ENCODE measurements at regions not wholly inside any gene's neighbourhood (a gene's known extent, or its start where the extent isn't known, plus 50 kb on each side); places are given as distances from the start of the nearest gene placed in this dataset.
"Not testable (repeated sequence)": the region's sequence is repeated elsewhere in the genome, so short reads cannot be mapped to it uniquely, and the experiment has no call there.

- FAIRE-seq (no peak), DNase-seq (ENCODE audit: low spot score) (no peak)
Measured at GRCh38 chr1:185406006-185406690, 89.1 kb upstream of the IVNS1ABP start.

DNA sequence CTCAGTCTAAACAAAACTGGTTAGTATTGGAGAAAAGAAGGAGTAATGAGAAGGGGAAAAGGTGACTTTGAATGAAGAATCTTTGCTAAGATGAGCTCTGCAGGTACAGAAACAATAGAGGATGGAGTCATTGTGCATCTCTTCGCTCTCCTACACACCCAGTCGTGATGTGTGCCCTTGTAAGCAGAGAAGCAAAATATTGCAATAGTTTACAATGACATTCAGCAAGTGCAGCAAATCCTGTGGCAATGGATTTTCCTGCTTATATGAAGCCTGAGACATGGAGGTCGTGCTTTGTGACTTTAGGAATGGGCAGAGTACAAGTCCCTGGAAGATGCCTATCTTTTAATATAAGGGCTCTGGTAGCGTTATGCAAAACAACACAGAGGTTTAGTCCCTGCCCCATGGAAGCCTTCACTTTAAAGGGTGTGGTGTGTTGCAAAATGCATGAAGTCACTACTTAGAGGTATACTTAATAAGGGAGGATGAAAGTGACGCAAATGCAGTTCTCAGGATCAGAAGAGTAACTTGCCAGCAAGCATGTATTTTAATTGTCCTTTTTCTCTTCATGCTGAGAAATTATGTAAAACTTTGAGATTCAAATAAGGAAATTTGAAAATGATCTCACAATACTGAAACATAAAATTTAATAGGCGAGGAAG is 88.0 kb upstream of the IVNS1ABP start:
- FAIRE-seq (no peak), DNase-seq (ENCODE audit: low spot score) (no peak)

DNA sequence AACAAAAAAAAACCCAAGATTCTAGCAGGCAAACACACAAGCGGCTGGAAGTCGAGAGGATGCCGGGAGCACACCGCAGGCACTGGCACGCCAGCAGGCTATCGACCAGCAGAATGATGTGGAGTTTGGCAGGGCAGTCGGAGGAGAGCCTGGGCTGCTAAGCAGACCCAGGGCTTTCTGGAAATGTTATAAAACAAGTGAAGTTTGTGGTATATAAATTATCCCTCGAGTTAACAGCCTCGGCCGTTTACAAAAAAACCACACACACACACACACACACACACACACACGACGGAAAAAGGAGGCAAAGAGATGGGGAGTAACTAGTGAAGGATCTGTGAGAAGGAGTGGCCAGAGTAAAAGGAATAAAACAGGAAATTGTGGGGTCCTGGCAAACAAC is 87.2 kb upstream of the IVNS1ABP start:
- no peak for DNase-seq (ENCODE audit: low spot score)
- no peak for FAIRE-seq

DNA sequence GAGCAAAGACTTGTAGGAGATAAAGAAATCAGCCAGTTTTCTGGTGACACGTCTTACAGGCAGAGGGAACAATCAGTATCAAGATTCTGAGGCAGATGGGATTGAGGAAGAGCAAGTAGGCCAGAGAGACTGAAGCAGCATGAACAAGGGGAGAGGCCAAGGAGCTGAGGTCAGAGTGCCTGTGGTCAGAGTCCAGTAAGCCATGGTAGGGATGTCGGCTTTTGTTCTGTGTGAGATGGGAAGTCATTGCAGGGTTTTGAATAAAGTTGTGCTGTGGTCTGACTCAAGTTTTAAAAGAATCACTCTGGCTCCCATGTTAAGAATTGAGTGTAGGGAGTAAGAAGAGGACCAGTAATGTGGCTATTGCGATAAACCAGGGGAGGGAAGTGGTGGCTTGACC is 85.9 kb upstream of the IVNS1ABP start:
- no peak for FAIRE-seq

DNA sequence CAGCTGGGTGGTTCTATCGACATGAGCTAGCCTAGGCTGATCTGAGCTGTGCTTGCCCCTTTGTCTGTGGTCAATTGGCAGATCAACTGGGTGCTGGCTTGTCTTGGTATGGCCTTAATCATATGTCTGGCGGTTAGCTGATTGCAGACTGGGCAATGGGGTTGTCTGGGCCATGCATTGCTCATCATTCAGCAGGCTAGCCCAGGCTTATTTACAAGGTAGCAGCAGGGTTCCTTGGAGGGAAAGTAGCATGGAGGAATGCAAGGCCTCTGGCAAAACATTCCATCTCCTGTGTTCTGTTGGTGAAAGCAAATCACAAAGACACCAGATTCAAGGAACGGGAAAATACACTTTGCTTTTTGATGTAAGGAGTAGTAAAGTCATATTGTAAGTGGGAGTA is 84.0 kb upstream of the IVNS1ABP start:
- no peak for FAIRE-seq
- peak; percentile 34 for DNase-seq (ENCODE audit: low spot score)

More for the DNA sequence above, 85.9 kb upstream of the IVNS1ABP start:
- DNase-seq (ENCODE audit: low spot score), result no peak

DNA sequence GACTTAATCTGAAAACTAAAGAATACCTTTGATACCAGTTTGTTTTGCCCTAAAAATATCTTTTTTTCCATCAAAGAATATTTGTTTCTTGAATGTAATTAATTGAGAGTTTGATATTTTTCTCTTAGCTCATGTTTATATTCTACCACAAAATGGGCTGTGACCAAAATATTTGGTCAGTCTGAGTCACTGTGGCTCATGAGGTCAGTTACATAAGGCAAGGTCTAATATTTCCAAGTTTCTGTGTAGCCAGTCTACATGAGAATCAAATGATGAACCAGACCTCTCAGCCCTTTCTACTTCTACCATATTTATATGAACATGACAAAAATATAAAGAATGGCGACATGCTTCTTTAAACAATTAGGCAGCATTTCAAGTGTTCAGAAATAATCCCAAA is 83.0 kb upstream of the IVNS1ABP start:
- peak; percentile 33 for DNase-seq (ENCODE audit: low spot score)
- peak; percentile 55 for FAIRE-seq

DNA sequence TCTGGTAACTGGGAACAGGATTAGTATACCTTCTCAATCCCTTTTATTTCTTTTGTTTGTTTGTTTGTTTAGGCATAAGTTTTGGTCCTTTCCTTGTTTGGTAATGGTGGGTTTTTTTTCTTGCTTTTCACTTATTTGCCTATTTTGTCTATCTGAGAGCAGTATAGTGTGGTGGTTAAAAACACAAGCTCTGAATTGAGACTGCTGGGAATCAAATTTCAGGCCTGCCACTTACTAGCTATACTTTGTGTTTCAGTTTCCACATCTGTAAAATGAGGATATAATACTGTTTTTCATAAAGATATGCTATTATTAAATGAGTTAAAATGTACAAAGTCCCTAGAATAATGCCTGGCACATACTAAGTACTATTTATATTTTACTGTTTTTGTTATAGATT is 81.6 kb upstream of the IVNS1ABP start:
- FAIRE-seq (no peak), DNase-seq (ENCODE audit: low spot score) (no peak)

- no peak for FAIRE-seq
Measured at GRCh38 chr1:185398022-185398421, 81.0 kb upstream of the IVNS1ABP start.

GRCh38 chr1:185397183-185397582 is 80.1 kb upstream of the IVNS1ABP start:
- FAIRE-seq, result no peak
- DNase-seq (ENCODE audit: low spot score), result no peak

More at GRCh38 chr1:185398022-185398421, 81.0 kb upstream of the IVNS1ABP start:
- no peak for DNase-seq (ENCODE audit: low spot score)

DNA sequence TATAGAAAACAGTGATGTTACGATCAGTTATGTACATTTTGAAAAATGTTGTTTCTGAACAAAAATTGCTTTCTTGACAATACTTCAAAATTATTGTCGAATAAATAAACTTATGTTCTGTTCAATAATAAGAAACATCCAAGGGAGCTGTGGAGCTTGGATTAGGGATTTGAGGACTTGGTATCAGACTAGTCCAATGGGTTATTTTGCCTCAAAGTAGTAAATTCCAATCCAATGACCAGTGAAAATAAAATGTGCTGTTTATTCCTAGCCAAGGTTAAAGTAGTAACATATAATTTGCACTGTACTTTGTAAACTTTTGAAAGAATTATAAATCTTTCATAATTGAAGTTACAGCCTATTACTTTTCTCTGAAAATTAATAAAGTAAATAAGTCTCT is 79.1 kb upstream of the IVNS1ABP start:
- DNase-seq (ENCODE audit: low spot score) (no peak), FAIRE-seq (peak; percentile 17)

GRCh38 chr1:185393815-185394214 is 76.8 kb upstream of the IVNS1ABP start:
- DNase-seq (ENCODE audit: low spot score), result no peak
- FAIRE-seq, result no peak

DNA sequence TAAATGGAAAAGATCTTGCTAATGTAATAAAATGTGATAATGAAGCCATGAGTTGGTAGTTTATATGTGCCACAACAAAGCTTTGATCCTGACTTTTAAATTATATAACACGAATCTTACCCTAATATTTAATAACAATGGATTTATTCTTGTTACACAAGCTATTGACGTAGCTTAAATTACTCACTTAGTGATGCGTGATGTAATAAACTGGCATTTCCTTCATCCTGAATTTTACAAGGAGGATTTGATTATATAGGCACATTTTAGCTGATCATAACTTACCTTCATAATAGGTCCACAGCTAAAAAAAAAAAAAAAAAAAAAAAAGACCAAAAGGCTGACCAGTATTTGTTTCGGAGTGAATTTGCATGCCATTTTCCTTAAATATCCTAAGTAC is 76.2 kb upstream of the IVNS1ABP start:
- FAIRE-seq (no peak), DNase-seq (ENCODE audit: low spot score) (no peak)

DNA sequence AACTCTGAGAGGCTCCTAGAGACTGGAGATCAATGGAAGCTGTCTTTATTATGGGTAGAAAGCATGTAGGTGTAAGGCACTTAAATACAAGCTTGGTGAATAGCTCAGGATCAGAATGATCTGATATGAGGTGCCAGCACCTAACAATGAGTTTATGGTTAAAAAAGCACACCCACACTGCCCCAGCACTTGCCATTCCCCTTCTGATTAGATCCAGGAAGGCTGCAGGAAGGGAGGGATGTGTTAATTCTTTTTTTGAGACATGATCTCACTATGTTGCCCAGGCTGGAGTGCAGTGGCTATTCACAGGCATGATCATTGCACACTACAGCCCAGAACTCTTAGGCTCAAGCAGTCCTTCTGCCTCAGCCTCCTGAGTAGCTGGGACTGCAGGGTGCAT is 71.8 kb upstream of the IVNS1ABP start:
- no peak for FAIRE-seq

DNA sequence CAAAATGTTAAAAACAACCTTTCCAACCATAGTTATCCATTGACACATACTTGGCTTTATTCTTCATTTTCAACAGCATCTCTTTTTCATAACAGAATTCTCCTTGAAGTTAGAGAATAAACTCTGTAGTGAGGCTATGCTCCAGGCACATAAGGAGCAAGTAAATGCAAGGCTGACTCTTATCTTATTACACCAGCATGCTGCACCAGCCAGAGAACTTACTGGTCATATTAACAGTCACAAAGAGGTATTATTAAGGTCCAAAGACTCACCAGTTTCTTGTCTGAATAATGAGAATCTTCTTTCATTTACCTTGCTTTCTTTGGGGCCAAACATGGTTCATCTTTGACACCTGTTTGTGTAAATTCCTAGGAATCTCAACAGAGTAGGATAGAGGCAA is 71.3 kb upstream of the IVNS1ABP start:
- FAIRE-seq, result no peak

More for the DNA sequence above, 71.8 kb upstream of the IVNS1ABP start:
- no peak for DNase-seq (ENCODE audit: low spot score)

GRCh38 chr1:185385991-185386390 is 68.9 kb upstream of the IVNS1ABP start:
- FAIRE-seq (no peak), DNase-seq (ENCODE audit: low spot score) (no peak)

More for the DNA sequence above, 71.3 kb upstream of the IVNS1ABP start:
- DNase-seq (ENCODE audit: low spot score), result no peak

DNA sequence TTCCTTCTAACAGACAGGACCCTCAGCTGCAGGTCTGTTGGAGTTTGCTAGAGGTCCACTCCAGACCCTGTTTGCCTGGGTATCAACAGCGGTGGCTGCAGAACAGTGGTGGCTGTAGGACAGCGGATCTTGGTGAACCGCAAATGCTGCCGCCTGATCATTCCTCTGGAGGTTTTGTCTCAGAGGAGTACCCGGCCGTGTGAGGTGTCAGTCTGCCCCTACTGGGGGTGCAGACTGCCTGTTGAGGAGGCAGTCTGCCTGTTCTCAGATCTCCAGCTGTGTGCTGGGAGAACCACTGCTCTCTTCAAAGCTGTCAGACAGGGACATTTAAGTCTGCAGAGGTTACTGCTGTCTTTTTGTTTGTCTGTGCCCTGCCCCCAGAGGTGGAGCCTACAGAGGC is 66.8 kb upstream of the IVNS1ABP start:
- FAIRE-seq; DNase-seq (ENCODE audit: low spot score): not testable (repeated sequence)

DNA sequence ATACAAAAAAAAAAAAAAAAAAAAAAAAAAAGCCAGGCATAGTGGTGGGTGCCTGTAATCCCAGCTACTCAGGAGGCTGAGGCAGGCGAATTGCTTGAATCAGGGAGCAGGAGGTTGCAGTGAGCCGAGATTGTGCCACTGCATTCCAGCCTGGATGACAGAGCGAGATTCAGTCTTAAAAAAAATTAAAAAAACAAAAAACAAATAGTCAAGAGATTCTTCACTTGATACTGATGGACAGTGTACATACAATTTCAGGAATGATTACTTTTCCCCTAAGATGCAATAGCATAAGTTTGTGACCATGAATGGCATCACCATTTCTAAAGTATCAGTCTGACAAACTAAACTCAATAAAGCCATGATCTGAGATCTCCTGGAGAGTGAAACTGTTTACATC is 60.8 kb upstream of the IVNS1ABP start:
- no peak for FAIRE-seq
- no peak for DNase-seq (ENCODE audit: low spot score)

- DNase-seq (ENCODE audit: low spot score) (no peak), FAIRE-seq (no peak)
Measured at GRCh38 chr1:185376840-185377635, 60.0 kb upstream of the IVNS1ABP start.

GRCh38 chr1:185376288-185376687 is 59.2 kb upstream of the IVNS1ABP start:
- DNase-seq (ENCODE audit: low spot score), result no peak
- no peak for FAIRE-seq

DNA sequence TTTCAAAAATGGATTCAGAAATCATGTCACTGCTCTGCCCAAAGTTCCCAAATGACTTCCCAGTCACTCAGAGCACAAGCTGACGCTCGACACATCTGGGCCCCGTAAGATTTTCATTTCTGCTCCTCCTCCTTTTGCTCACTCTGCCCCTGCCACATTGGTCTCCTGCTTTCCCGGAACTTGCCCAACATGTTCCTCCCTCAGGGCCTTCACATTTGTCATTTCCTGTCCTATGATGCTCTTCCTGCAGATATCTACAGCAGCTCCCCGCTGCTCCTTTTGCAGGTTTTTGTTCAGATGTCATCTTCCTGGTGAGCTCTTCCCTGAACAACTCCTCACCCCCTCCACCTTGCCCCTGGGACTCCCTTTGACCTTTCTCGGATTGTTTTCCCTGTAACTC is 58.5 kb upstream of the IVNS1ABP start:
- FAIRE-seq (no peak), DNase-seq (ENCODE audit: low spot score) (no peak)

- DNase-seq (ENCODE audit: low spot score) (peak; percentile 39), FAIRE-seq (no peak)
Measured at GRCh38 chr1:185373813-185374529, 56.9 kb upstream of the IVNS1ABP start.

DNA sequence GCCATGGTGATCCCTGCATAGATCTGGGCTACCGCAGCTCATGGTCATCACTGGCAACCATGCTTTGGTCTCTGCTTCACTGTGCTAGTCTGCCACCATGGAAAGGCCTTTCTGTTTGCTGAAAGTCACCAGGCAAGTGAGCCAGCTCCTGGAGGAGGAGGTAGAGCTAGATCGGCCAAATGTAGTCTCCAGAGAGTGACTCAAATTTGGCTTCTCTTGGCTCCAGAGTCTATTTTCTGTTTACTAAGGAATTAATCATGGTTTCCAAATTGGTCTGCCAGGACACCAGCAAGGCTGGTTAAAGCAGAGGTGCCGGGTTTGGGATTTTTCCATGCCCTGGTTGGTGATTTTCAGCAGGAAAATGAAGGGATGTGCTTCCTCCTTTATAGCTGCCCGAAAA is 52.7 kb upstream of the IVNS1ABP start:
- no peak for DNase-seq (ENCODE audit: low spot score)
- FAIRE-seq, result no peak
